GM18873 (cell line): ENCODE measurements at regions not wholly inside any gene's neighbourhood (a gene's known extent, or its start where the extent isn't known, plus 50 kb on each side); places are given as distances from the start of the nearest gene placed in this dataset.
"Not testable (repeated sequence)": the region's sequence is repeated elsewhere in the genome, so short reads cannot be mapped to it uniquely, and the experiment has no call there.

ENCODE experiments used
- ATAC-seq: cut with Tn5 transposase; IDR thresholded peaks from one replicate; pipeline ENCODE4 v1.9.1; 2021; ENCODE audit warnings: mild to moderate bottlenecking, moderate library complexity, moderate number of reproducible peaks; ENCODE audit not compliant: unreplicated experiment, low FRiP score

DNA sequence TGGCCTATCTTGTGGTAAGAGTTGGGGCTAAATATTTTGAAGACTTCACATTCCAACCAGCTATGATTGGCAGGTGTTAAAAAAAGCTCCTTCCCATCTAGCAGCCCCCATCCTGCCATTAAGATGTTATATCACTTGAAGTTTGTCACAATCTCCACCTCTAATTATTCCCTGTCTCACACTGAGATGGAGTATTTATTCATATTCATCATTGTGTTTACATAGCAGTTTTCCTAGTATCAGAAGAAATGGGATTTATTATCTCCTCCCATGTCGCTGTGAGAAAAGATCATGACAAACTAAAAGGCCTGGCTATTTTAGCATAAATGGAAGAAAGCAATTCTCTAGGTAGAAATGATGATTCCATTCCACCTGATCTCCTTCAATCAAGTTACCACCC, 653.6 kb downstream of the GABRG2 start:
- no peak for ATAC-seq

DNA sequence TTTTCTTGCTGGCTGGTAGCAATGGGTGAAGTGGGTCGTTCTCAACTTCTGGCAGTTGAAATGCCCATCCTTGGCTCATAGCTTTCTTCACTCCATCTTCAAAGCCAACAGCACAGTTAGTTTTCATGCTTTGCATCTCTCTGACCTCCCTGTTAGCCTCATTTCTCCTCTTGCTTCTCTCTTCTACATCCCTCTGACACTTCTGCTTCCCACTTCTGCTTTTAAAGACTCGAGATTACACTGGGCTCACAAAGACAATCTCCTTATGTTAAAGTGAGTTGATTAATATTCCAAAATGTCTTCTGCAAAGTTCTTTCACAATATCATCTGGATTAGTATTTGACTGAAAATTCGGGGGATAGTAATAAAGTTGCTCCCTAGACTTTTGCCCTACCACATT, 684.8 kb upstream of the CCNG1 start:
- no peak for ATAC-seq

DNA sequence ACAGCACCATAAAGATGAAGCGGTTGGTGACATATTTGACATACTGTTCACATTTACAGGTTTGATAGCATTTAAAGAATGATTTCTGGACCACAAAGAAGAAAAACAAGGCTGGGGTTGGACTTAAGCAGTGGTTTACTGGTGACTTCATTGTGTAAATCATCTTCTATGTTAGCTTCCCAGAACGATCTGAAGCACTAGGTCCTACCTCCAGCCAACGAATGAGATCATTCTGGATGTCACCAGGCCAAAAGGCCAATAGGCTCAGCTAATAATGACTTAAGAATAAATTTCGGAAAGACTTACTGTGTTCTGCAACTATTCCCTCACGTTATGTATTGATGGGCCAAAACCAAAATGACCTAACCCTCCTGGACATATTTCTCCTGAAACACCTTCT, 675.3 kb upstream of the CCNG1 start:
- ATAC-seq = no peak

DNA sequence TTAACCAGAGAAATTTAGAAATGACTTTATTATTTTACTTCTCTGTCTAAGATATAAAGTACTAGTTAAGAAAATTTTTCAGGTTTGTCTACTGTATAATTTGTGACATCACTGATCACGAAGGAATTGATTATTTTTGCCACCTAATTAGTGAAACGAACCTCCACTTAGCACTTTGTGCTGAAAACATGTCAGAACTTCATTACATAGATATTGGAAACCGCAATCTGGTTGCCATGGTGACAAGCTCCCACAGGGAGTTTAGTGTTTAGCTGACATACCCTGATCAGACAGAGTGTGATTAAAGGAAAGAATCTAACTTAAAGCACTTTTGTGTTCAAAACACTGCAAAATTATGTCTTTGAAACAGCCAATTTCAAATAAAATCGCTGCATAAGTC, 668.4 kb upstream of the CCNG1 start:
- no peak for ATAC-seq

DNA sequence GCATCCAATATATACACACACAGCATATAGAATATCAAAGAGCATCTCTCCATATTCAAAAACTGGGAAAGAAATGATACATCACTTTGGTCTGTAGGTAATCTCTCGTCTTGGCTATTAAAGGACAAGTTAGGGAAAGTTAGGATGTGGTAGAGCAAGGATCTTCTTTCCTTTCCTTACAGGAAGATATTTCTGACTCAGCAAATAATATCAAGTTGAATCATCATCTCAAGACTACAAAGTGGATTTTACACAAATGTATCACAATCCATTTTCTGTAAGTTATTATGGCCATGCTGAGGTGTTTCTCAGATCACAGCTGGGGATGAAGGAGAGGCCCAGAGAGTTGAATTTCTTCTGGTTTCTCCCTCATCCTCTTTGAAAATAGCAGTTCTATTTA, 651.7 kb upstream of the CCNG1 start:
- ATAC-seq = no peak

DNA sequence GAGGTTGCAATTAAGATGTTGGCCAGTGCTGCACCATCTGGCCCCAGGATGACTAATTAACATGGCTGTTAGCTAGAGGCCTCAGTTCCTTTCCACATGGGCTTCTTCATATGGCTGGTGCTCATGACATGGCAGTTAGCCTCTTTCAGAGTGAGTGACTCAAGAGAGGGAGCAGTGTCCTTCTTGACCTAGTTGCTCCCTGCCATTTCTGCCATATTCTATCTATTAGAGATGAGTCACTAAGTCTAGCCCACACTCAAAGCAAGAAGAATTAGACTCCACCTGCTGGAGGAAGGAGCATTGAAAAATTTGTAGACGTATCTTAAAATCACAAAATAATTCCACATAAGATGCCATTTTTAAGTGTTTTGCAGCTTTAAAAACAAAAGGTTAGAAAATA, 651.2 kb upstream of the CCNG1 start:
- ATAC-seq = no peak

DNA sequence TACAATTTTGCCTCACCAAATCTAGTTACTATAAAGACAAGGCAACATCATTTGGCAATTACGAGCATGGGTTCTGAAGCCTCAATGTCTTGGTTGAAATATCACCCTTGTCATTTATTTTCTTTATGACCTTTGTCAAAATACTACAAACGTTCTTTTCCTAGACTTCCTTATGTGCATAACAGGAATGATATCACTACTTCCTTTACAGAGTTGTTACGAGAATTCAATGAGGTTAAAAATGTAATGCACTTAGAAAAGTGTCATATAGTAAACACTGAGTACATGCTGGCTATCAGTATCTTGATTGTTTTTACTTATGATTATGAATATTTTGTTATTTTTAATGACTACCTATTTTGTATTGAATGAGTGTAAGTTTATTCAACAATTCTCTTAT, 640.9 kb upstream of the CCNG1 start:
- no peak for ATAC-seq

DNA sequence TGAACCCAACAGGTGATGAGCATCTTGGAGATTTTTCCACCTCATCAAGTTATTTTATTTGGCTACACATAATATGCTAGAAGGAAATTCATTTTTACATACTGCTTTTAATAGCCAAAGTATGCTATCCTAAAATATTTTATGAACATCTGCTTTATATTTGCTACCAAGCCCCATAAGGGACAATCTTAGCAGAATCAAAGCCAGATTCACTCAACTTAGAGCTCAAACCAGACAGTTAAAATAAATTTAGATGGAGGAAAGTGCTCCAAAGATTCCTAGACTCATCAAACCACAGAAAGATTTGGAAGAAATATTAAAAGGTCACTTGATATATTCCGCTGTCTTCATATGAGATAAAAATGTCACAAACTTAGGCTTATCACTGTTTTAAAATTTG, 637.1 kb upstream of the CCNG1 start:
- ATAC-seq = no peak

DNA sequence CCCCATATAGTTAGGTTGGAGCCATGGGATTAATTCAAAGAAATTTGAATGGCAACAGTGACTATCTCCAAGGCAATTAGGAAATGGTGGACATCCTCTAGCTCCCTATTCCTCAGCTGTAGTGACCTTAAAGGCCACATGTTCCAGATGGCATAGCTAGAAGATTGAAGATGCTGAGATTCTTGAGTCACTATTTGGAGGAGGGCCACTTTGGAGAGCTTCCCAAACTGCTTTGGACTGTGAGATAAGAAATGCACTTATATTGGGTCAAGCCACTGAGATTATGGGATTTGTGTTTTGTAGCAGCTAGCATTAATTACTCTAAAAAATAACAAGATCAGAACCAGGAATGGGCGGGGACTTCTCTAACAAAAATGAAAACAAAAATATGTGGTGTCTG, 636.2 kb upstream of the CCNG1 start:
- no peak for ATAC-seq

DNA sequence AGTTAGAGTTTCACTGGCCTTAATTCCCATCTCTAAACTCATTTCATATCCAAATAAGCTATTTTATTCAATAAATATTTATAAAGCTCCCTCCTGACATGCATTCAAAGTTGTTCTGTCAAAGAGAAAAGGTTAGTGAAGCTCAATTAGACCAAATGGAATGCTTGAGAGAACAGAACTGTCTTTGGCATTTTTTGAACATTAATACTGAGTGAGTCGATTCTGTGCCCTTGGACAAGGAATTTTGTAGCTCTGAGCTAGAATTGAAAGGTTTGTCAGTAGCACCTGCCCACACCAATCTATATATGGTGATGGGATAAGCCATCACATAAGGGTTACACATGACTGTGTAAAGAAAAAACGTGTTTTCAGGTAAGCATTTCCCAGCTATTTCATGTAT, 631.2 kb upstream of the CCNG1 start:
- no peak for ATAC-seq

DNA sequence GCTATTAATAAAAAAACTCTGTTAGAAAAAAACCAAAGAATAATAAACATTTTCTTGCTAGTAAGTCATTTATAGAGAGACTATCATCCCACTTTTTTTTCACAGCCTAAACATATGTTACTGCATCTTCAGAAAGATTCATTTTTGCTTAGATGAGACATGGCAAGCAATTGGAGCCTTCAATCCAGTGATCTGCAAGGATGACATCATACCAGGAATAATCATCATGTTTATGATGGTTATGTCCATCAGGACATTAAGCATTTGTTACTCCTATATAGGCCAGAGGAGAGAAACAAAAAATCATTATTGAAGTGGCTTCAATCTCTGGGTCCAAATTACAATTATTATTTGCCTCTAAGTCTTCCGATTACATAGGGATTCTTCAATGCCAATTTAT, 626.3 kb upstream of the CCNG1 start:
- no peak for ATAC-seq

DNA sequence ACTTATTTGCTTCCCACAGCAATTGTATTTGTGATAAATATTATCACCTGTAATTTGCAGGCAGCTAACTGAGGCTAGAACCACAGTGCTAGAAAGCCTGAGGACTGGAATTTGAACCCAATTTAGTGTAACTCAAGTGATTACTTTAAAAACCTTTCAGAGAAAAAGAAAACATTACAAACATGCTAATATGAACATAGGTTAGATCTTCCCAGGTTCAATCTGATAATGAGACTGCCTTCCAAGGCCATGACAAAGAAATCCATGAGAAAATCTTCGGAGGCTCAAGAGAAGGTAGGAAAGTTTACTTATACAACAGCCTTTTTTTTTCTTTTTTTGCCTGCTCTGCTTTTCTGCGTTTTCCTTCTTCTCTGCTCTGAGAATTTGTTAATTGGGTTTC, 620.6 kb upstream of the CCNG1 start:
- ATAC-seq = no peak

DNA sequence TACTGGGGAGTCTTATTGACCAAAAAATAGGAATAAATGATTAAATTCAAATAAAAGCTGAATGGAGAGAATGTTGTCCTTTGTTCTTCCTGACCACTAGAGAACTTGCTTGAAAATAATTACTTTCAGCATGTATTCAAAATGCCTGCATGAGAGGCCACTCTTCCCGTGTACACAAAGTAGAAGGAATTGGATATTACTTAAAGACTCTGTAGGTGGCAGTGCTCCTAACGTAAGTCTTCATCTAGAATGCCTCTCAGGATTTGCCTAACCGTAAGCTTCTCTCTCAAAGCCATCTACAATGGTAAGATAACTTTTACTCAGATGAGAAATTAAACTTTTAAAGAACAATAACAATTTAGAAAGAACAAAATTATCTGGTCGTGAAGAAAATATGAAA, 620.0 kb upstream of the CCNG1 start:
- ATAC-seq = no peak

DNA sequence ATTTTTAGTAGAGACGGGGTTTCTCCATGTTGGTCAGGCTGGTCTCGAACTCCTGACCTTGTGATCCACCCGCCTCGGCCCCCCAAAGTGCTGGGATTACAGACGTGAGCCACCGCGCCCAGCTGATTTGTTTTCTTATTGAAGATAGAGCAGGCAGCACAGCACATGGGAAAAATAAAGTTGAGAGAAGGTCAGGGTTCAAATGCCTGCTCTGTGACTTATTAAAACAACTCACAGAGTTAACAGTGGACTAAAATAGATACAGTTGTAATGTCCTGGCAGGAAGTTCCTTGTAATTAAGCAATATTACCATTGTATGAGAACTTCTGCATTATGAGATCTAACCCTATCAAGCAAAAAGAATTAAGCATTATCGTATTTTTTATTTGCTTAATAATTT, 615.7 kb upstream of the CCNG1 start:
- not testable (repeated sequence) for ATAC-seq

DNA sequence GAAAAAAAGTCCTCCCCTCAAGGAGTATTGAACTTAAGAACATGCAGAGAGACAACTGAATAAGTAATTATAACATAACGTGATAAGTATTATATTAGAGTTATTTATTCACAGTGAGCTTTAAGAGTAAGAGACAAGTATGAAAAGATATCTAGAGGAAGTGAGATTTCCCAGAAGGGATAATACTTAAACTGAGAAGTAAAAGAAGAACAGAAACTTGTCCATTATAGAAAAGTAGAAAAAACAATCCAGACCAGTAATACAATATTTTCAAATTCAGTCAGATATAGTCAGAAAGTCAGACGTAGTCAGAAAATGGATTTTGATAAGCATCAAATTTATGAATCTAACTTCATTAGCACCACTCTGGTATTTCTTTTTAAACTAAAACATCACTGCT, 613.0 kb upstream of the CCNG1 start:
- no peak for ATAC-seq

DNA sequence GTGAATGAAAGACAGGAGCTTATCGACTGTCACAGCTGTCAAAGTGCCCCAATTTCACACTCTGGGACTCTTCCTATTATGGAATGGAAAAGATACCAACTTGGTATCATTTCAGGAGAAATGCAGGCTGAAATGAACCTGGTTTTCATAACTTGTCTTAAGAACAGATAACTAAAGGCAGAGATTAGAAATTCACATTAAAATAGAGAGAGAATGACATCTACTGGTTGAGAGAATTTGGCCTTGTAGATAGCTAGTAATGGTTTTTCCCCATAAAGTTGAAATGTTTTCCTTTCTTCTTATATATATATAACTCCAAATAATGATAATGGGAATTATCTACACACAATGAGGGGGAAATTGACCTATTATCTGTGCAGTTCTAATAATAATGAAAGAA, 600.2 kb upstream of the CCNG1 start:
- no peak for ATAC-seq

DNA sequence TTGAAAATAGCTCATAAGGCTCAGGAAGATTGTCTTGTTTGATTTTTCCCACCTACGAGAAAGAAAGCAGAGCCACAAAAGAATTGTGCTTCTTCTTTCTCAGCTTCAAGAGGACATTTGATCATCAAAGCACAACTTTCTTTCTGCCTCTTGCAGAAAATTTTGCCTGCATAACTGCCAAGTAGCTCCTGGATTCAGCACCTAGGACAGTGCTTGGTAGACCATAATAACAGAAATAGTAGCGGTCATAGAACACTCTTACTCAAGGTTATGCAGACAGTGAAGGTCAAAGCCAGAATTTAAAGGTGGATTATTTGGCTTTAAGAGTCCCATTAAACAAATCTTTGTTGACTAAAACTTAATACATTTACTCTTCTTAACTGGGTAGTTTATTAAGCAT, 594.7 kb upstream of the CCNG1 start:
- ATAC-seq = no peak

DNA sequence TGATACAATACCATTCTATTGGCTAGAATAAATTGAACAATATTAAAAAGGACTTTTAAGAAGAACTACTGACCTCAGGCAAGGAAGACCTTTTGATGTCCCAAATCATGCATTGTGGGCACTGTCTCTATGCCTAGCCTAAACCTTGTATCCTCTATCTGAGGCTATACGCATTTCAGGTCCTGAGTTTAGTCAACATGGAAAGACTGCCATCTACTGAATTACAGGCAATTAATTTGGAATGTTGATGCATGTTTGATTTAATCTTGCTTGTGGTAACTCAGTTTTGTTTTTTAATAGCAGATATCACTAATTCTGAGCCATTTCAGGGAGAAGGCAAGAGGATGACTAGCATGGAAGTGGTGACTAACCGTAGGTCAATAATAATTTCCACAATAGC, 585.3 kb upstream of the CCNG1 start:
- ATAC-seq = no peak

DNA sequence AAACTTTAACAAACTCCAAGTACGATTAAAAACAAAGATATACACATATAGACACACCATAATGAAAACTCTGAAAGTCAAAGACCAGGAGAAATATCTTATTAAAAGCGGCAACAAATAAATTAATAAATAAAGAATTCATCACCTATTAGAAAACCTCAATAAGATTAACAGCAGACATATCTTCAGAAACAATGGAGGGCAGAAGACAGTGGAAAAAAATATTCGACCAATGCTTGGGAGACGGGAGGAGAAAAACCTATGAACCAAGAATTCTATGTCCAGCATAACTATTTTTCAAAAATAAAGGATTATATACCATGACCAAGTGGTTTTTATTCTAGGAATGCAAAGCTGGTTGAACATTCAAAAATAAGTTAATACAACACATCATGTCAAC, 578.6 kb upstream of the CCNG1 start:
- ATAC-seq = no peak

DNA sequence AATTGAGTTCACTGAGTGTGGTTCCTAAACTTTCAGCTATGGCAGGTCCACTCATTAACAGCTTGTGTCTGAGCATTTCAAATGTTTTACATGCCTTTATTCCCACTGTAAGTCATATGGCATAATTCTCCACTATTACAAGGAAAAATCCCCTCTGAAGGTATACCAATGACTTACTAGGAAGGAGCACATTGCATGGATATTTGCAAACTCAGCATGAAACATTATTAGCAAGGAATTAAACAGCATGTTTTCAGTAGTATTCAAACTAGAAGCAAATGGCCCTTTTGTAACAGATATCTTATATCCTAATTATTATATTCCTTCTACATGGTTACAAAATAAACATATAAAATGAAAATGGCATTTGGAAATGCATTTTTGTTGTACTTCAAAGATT, 566.4 kb upstream of the CCNG1 start:
- no peak for ATAC-seq

DNA sequence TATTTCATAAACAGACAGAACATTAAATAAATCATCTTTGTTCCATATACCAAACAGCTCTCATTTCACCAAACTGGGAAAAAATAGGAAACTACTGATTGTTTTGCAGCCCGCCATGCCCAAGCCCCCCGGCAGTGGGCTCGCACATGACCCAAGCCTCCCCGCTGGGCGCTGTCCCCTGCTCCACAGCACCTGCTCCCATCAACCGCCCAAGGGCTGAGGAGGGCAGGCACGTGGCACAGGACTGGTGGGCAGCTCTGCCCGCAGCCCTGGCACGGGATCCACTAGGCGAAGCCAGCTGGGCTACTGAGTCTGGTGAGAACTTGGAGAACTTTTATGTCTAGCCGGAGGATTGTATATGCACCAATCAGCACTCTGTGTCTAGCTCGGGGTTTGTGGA, 554.8 kb upstream of the CCNG1 start:
- no peak for ATAC-seq

DNA sequence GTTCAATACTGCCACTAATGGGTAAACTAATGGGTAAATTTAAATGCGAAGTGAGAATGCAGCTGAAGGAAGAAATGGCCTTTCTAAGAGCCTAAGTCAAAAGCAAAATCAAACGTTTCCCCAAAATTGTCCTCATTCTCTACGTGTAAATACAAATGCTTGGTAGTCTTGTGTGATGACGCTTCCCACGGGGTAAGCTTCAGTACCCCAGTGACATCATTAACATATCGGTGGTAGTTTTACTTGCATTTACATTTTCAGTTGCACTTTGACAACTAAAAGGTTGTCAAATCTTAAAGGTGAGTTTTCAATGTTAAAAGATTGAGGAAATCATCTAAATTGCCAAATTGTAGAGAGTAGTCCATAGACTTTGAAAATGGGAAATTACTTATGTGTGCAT, 550.7 kb upstream of the CCNG1 start:
- no peak for ATAC-seq

DNA sequence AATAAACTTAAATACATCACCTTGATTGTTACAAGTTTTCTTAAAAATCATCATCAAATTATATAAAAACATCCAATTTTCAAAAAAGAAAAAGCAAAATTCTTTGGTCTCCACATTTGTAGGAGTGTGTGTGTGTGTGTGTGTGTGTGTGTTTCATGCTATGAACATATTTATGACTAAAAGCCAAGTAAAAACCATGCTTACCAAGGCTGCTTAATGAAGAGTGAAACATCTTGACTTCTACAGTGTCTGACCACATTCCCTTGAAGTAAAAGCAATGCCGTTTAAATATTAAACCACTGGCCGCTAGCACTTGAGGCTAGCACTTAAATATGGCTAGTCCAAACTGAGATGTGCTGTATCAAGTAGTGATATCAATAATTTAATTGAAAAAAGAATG, 549.1 kb upstream of the CCNG1 start:
- ATAC-seq = no peak

DNA sequence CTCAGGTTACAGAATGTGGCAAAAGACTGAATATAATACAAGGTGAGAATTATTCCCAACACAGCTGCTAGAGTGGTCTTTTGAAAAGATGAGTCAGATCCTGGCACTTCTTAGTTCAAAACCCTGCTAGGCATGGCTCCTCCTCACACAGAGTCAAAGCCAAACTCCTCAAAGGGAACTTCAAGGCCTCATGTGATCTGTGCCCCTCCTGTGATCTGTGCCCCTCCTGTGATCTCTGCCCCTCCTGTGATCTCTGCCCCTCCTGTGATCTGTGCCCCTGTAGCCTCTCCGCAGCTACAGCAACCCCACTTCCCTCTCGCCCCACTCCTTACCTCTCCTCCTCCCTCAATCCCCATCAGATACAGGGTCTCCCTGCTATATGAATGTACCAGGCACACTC, 525.5 kb upstream of the CCNG1 start:
- ATAC-seq = no peak
